Gastrocnemius medialis (tissue), 4 donors: ENCODE measurements at regions not wholly inside any gene's neighbourhood (a gene's known extent, or its start where the extent isn't known, plus 50 kb on each side); places are given as distances from the start of the nearest gene placed in this dataset.

Experiments
- POLR2A ChIP-seq, 2 donors: fragments of 450-650 bp; IDR thresholded peaks; one replicate each; pipeline ENCODE4 v1.6.1; 2017; ENCODE audit warnings: antibody characterized with exemption in 2 of 2, mild to moderate bottlenecking in 2 of 2, moderate library complexity in 2 of 2
- TF ChIP-seq, protein P1 (sequence below), 5 experiments: fragments of 450-650 bp in 3 of 5; fragments of 200-600 bp in 2 of 5; sonication (generic) in 2 of 5; IDR thresholded peaks in 4 of 5; conservative IDR thresholded peaks in 1 of 5; 1 replicate in 4 of 5; 2 replicates in 1 of 5; pipeline ENCODE4 v1.5.1; 2016 to 2019; ENCODE audit warnings: antibody characterized with exemption in 5 of 5, mild to moderate bottlenecking in 3 of 5, moderate library complexity in 3 of 5

DNA sequence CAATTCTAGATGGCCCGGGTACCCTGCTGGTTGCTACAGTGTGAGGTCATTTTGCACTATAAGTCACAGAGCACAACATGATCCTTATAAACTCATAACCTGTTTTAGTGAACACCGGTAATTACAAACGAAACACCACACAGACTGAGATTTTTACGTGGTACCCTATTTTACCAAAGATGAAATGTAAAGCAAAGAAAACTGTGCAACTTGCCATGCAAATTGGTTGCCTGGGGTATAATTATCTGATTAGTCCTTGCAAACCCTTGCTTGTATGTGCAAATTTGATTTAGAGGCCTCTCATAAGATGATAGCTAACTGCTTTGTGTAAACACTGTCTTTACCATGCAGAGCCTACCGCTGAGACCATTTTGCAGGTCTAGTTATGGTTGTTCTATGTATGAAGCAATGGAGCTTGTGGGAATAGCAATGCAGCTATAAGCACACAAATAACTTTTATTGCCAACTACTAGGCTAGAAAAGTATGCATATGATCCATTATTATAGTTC is 372.1 kb upstream of the FAR2 start:
- TF ChIP-seq, protein P1, sequence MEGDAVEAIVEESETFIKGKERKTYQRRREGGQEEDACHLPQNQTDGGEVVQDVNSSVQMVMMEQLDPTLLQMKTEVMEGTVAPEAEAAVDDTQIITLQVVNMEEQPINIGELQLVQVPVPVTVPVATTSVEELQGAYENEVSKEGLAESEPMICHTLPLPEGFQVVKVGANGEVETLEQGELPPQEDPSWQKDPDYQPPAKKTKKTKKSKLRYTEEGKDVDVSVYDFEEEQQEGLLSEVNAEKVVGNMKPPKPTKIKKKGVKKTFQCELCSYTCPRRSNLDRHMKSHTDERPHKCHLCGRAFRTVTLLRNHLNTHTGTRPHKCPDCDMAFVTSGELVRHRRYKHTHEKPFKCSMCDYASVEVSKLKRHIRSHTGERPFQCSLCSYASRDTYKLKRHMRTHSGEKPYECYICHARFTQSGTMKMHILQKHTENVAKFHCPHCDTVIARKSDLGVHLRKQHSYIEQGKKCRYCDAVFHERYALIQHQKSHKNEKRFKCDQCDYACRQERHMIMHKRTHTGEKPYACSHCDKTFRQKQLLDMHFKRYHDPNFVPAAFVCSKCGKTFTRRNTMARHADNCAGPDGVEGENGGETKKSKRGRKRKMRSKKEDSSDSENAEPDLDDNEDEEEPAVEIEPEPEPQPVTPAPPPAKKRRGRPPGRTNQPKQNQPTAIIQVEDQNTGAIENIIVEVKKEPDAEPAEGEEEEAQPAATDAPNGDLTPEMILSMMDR (IDR thresholded peaks at IDR 0.05 in 4 of 5, conservative IDR thresholded peaks at IDR 0.05 in 1 of 5) = no peak
- no peak for TF ChIP-seq POLR2A (IDR thresholded peaks at IDR 0.05)
